GM23338 (cell line): ENCODE measurements at regions not wholly inside any gene's neighbourhood (a gene's known extent, or its start where the extent isn't known, plus 50 kb on each side); places are given as distances from the start of the nearest gene placed in this dataset.

Experiments
- ATAC-seq: fragments of 200-7000 bp; cut with Tn5 transposase; 3 replicates; pipeline ENCODE4 v1.9.1; 2020
- DNase-seq: peaks from one replicate; pipeline ENCODE4 v3.0.0-alpha.2; 2015; ENCODE audit warnings: low spot score
- H2AFZ ChIP-seq: fragments of 200-600 bp; sonication (generic); 2 replicates; pipeline ENCODE4 v1.8.0; 2016; ENCODE audit warnings: antibody characterized with exemption, mild to moderate bottlenecking, moderate library complexity
- H3F3A ChIP-seq: fragments of 200-600 bp; sonication (generic); replicated peaks from 2 replicates; pipeline ENCODE4 v1.8.0; 2017; ENCODE audit warnings: antibody characterized with exemption, mixed run types, low read depth
- H3K27ac ChIP-seq: fragments of 200-600 bp; sonication (generic); 2 replicates; pipeline ENCODE4 v1.6.1; 2016; ENCODE audit warnings: low read depth
- H3K27me3 ChIP-seq: fragments of 200-600 bp; sonication (generic); 2 replicates; pipeline ENCODE4 v1.8.0; 2016; ENCODE audit warnings: mild to moderate bottlenecking, mixed run types, moderate library complexity; ENCODE audit not compliant: insufficient read depth
- H3K36me3 ChIP-seq: fragments of 200-600 bp; sonication (generic); 2 replicates; pipeline ENCODE4 v1.8.0; 2016; ENCODE audit warnings: mild to moderate bottlenecking; ENCODE audit not compliant: insufficient read depth
- H3K4me1 ChIP-seq: fragments of 200-600 bp; sonication (generic); 2 replicates; pipeline ENCODE4 v1.8.0; 2016; ENCODE audit warnings: mild to moderate bottlenecking, moderate library complexity; ENCODE audit not compliant: insufficient read depth
- H3K4me2 ChIP-seq: fragments of 200-600 bp; sonication (generic); 2 replicates; pipeline ENCODE4 v1.7.1; 2017; ENCODE audit warnings: mixed run types
- H3K4me3 ChIP-seq: fragments of 200-600 bp; sonication (generic); 2 replicates; pipeline ENCODE4 v1.6.1; 2016; ENCODE audit warnings: mixed run types
- H3K79me2 ChIP-seq: fragments of 200-600 bp; sonication (generic); replicated peaks from 2 replicates; pipeline ENCODE4 v1.8.0; 2017; ENCODE audit warnings: mild to moderate bottlenecking; ENCODE audit not compliant: insufficient read depth
- H3K9me2 ChIP-seq: fragments of 200-600 bp; sonication (generic); 2 replicates; pipeline ENCODE4 v1.8.0; 2017; ENCODE audit not compliant: insufficient read depth
- H4K20me1 ChIP-seq: fragments of 200-600 bp; sonication (generic); replicated peaks from 2 replicates; pipeline ENCODE4 v1.8.0; 2017; ENCODE audit warnings: mild to moderate bottlenecking; ENCODE audit not compliant: insufficient read depth
- H3K27ac Mint-ChIP-seq: 2 replicates; pipeline ENCODE4 v1.8.0; 2020; ENCODE audit warnings: inconsistent platforms, mild to moderate bottlenecking, moderate library complexity, mixed read lengths
- H3K27me3 Mint-ChIP-seq: 3 replicates; pipeline ENCODE4 v1.8.0; 2022; ENCODE audit warnings: low read depth, mild to moderate bottlenecking, moderate library complexity, mixed read lengths, inconsistent platforms; ENCODE audit not compliant: insufficient read depth, poor library complexity
- H3K36me3 Mint-ChIP-seq: 3 replicates; pipeline ENCODE4 v1.8.0; 2021; ENCODE audit warnings: low read depth, mild to moderate bottlenecking, inconsistent platforms, moderate library complexity, mixed read lengths
- H3K4me1 Mint-ChIP-seq: 3 replicates; pipeline ENCODE4 v1.8.0; 2020; ENCODE audit warnings: mild to moderate bottlenecking, inconsistent platforms, mixed read lengths
- H3K4me3 Mint-ChIP-seq: 3 replicates; pipeline ENCODE4 v1.8.0; 2021; ENCODE audit warnings: moderate library complexity, mild to moderate bottlenecking, inconsistent platforms, mixed read lengths
- H3K9me3 Mint-ChIP-seq: 3 replicates; pipeline ENCODE4 v1.8.0; 2020; ENCODE audit warnings: moderate library complexity, mild to moderate bottlenecking, inconsistent platforms, mixed read lengths
- CREB1 ChIP-seq: fragments of 250-450 bp; sonication (Bioruptor Pico); IDR thresholded peaks from 2 replicates; pipeline ENCODE4 v1.5.0; 2020; ENCODE audit warnings: low read depth, mild to moderate bottlenecking, moderate library complexity
- CTCF ChIP-seq, 2 experiments: fragments of 200-600 bp in 1 of 2; sonication (generic) in 1 of 2; conservative IDR thresholded peaks; 2 replicates each; pipeline versions ENCODE4 v1.5.1 to v1.6.1; 2016 to 2017; ENCODE audit warnings: antibody characterized with exemption in 2 of 2, low read depth in 2 of 2, mild to moderate bottlenecking in 2 of 2, moderate library complexity in 1 of 2
- ETS1 ChIP-seq: IDR thresholded peaks from 2 replicates; pipeline ENCODE4 v1.6.1; 2016; ENCODE audit warnings: antibody characterized with exemption
- EZH2 ChIP-seq: fragments of 200-600 bp; sonication (generic); IDR thresholded peaks from one replicate; pipeline ENCODE4 v1.8.0; 2017; ENCODE audit warnings: antibody characterized with exemption, mild to moderate bottlenecking, low read depth; ENCODE audit not compliant: unreplicated experiment
- EZH2phosphoT487 ChIP-seq: fragments of 200-600 bp; sonication (generic); IDR thresholded peaks from one replicate; pipeline ENCODE4 v1.8.1; 2018; ENCODE audit warnings: antibody characterized with exemption; ENCODE audit not compliant: unreplicated experiment
- JUNB ChIP-seq: IDR thresholded peaks from one replicate; pipeline ENCODE4 v1.6.1; 2016; ENCODE audit warnings: antibody characterized with exemption; ENCODE audit not compliant: unreplicated experiment
- NANOG ChIP-seq: IDR thresholded peaks from 2 replicates; pipeline ENCODE4 v1.6.1; 2016; ENCODE audit warnings: antibody characterized with exemption, borderline replicate concordance
- POLR2AphosphoS5 ChIP-seq: IDR thresholded peaks from 2 replicates; pipeline ENCODE4 v1.6.1; 2016; ENCODE audit warnings: antibody characterized with exemption, low read depth
- STAT1 ChIP-seq: IDR thresholded peaks from one replicate; pipeline ENCODE4 v1.6.1; 2016; ENCODE audit warnings: antibody characterized with exemption; ENCODE audit not compliant: unreplicated experiment
- ZNF114 ChIP-seq: fragments of 250-450 bp; sonication (Bioruptor Pico); IDR thresholded peaks from 2 replicates; pipeline ENCODE4 v1.5.0; 2020; ENCODE audit warnings: mild to moderate bottlenecking, moderate library complexity
- ZNF331 ChIP-seq: fragments of 250-450 bp; sonication (Bioruptor Pico); IDR thresholded peaks from 2 replicates; pipeline ENCODE4 v1.5.0; 2020; ENCODE audit warnings: low read depth, mild to moderate bottlenecking, moderate library complexity
- TF ChIP-seq, protein P1 (sequence below): fragments of 250-450 bp; sonication (Bioruptor Pico); IDR thresholded peaks from 2 replicates; pipeline ENCODE4 v1.5.0; 2020; ENCODE audit warnings: mild to moderate bottlenecking, moderate library complexity

- H3K27ac ChIP-seq: no peak overlapping the region
These were observed 331.1 kb upstream of the DEPDC1 start for GRCh38 chr1:68828013-68828412.

More at GRCh38 chr1:68828013-68828412, 331.1 kb upstream of the DEPDC1 start:
- H3K4me2 ChIP-seq: no peak overlapping the region
- Mint-ChIP-seq H3K9me3 (peaks cover 10% of the 10 kb centered on the region), H3K4me1 (peaks cover 2% of the 10 kb centered on the region; the same call in 2 of the 3 replicates), H3K27ac (no peak overlapping the region), H3K4me3 (no peak overlapping the region), H3K36me3 (peaks cover 8% of the 10 kb centered on the region; the same call in 2 of the 3 replicates), H3K27me3 (no peaks in the 10 kb centered on the region)
- DNase-seq (no peak), ATAC-seq (no peak)
- H3K4me3 ChIP-seq: no peak overlapping the region
- TF ChIP-seq ZNF331 (no peak), STAT1 (no peak), JUNB (no peak), CREB1 (no peak), EZH2 (no peak), ETS1 (no peak), ZNF114 (CRISPR knock-in tag) (no peak), NANOG (no peak), CTCF (conservative IDR thresholded peaks at IDR 0.05; ENCODE audit: low read depth in 2 of 2) (no peak), EZH2phosphoT487 (no peak), POLR2AphosphoS5 (no peak)
- TF ChIP-seq, protein P1, sequence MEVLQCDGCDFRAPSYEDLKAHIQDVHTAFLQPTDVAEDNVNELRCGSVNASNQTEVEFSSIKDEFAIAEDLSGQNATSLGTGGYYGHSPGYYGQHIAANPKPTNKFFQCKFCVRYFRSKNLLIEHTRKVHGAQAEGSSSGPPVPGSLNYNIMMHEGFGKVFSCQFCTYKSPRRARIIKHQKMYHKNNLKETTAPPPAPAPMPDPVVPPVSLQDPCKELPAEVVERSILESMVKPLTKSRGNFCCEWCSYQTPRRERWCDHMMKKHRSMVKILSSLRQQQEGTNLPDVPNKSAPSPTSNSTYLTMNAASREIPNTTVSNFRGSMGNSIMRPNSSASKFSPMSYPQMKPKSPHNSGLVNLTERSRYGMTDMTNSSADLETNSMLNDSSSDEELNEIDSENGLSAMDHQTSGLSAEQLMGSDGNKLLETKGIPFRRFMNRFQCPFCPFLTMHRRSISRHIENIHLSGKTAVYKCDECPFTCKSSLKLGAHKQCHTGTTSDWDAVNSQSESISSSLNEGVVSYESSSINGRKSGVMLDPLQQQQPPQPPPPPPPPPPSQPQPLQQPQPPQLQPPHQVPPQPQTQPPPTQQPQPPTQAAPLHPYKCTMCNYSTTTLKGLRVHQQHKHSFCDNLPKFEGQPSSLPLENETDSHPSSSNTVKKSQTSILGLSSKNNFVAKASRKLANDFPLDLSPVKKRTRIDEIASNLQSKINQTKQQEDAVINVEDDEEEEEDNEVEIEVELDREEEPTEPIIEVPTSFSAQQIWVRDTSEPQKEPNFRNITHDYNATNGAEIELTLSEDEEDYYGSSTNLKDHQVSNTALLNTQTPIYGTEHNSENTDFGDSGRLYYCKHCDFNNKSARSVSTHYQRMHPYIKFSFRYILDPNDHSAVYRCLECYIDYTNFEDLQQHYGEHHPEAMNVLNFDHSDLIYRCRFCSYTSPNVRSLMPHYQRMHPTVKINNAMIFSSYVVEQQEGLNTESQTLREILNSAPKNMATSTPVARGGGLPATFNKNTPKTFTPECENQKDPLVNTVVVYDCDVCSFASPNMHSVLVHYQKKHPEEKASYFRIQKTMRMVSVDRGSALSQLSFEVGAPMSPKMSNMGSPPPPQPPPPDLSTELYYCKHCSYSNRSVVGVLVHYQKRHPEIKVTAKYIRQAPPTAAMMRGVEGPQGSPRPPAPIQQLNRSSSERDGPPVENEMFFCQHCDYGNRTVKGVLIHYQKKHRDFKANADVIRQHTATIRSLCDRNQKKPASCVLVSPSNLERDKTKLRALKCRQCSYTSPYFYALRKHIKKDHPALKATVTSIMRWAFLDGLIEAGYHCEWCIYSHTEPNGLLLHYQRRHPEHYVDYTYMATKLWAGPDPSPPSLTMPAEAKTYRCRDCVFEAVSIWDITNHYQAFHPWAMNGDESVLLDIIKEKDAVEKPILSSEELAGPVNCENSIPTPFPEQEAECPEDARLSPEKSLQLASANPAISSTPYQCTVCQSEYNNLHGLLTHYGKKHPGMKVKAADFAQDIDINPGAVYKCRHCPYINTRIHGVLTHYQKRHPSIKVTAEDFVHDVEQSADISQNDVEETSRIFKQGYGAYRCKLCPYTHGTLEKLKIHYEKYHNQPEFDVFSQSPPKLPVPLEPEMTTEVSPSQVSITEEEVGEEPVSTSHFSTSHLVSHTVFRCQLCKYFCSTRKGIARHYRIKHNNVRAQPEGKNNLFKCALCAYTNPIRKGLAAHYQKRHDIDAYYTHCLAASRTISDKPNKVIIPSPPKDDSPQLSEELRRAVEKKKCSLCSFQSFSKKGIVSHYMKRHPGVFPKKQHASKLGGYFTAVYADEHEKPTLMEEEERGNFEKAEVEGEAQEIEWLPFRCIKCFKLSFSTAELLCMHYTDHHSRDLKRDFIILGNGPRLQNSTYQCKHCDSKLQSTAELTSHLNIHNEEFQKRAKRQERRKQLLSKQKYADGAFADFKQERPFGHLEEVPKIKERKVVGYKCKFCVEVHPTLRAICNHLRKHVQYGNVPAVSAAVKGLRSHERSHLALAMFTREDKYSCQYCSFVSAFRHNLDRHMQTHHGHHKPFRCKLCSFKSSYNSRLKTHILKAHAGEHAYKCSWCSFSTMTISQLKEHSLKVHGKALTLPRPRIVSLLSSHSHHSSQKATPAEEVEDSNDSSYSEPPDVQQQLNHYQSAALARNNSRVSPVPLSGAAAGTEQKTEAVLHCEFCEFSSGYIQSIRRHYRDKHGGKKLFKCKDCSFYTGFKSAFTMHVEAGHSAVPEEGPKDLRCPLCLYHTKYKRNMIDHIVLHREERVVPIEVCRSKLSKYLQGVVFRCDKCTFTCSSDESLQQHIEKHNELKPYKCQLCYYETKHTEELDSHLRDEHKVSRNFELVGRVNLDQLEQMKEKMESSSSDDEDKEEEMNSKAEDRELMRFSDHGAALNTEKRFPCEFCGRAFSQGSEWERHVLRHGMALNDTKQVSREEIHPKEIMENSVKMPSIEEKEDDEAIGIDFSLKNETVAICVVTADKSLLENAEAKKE (CRISPR knock-in tag): no peak
- no peaks in the 10 kb centered on the region for H3K79me2 ChIP-seq
- H3K27me3 ChIP-seq: no peaks in the 10 kb centered on the region
- H3K36me3 ChIP-seq: no peaks in the 10 kb centered on the region
- H2AFZ ChIP-seq: no peak overlapping the region
- H3F3A ChIP-seq: no peaks in the 10 kb centered on the region
- no peaks in the 10 kb centered on the region; the same call in 1 of the 2 replicates for H3K9me2 ChIP-seq
- H4K20me1 ChIP-seq: no peaks in the 10 kb centered on the region
- H3K4me1 ChIP-seq: no peaks in the 10 kb centered on the region
